ENCODE measurements at regions not wholly inside any gene's neighbourhood (a gene's known extent, or its start where the extent isn't known, plus 50 kb on each side); places are given as distances from the start of the nearest gene placed in this dataset.
A peak's percentile ranks its signal among the peaks of the same experiment; 100 is the strongest.
"Not testable (repeated sequence)": the region's sequence is repeated elsewhere in the genome, so short reads cannot be mapped to it uniquely, and the experiment has no call there.

GRCh38 chr9:23991874-23992273 lies 165.8 kb upstream of the ELAVL2 start:
- DNase-seq; H3K4me3 ChIP-seq; H3K27ac ChIP-seq; H3K9me3 ChIP-seq (replicated peaks); H3K27me3 ChIP-seq; H3K36me3 ChIP-seq; H3K4me1 ChIP-seq: not testable (repeated sequence)

- no peaks in the 10 kb centered on the region; the same call in 1 of the 2 replicates for H3K4me1 ChIP-seq
- no peak for DNase-seq
- H3K4me3 ChIP-seq, result no peak overlapping the region
- H3K27me3 ChIP-seq, result no peaks in the 10 kb centered on the region
- H3K9me3 ChIP-seq (replicated peaks), result no peaks in the 10 kb centered on the region
- no peaks in the 10 kb centered on the region for H3K36me3 ChIP-seq
- H3K27ac ChIP-seq, result no peak overlapping the region
Observed at GRCh38 chr9:23979491-23979890, 153.5 kb upstream of the ELAVL2 start.

- H3K27me3 ChIP-seq, result no peaks in the 10 kb centered on the region
- peak overlapping the region; percentile 68 for H3K27ac ChIP-seq
- DNase-seq, result peak; percentile 81 to 83
- peaks cover 6% of the 10 kb centered on the region for H3K4me1 ChIP-seq
- peaks cover 6% of the 10 kb centered on the region for H3K9me3 ChIP-seq (replicated peaks)
- H3K36me3 ChIP-seq, result no peaks in the 10 kb centered on the region
- H3K4me3 ChIP-seq, result peak overlapping the region; percentile 10; the same call in 1 of the 2 replicates
Observed at GRCh38 chr9:23962101-23962500, 136.1 kb upstream of the ELAVL2 start.

- Histone ChIP-seq H3K27ac (no peak overlapping the region), H3K4me3 (no peak overlapping the region), H3K9me3 (replicated peaks) (peaks cover 8% of the 10 kb centered on the region), H3K27me3 (no peaks in the 10 kb centered on the region), H3K36me3 (no peaks in the 10 kb centered on the region), H3K4me1 (no peaks in the 10 kb centered on the region)
- no peak for DNase-seq
Observed at GRCh38 chr9:23945897-23946296, 119.9 kb upstream of the ELAVL2 start.

GRCh38 chr9:23941051-23941450 lies 115.0 kb upstream of the ELAVL2 start:
- Histone ChIP-seq H3K4me1 (no peaks in the 10 kb centered on the region), H3K27me3 (no peaks in the 10 kb centered on the region), H3K4me3 (0 out of 2 replicates have a peak overlapping the region, but pooled peaks have one; percentile 22), H3K27ac (no peak overlapping the region), H3K36me3 (no peaks in the 10 kb centered on the region), H3K9me3 (replicated peaks) (peaks cover 8% of the 10 kb centered on the region)
- DNase-seq, result peak; percentile 49 to 52

- Histone ChIP-seq H3K4me1 (no peaks in the 10 kb centered on the region), H3K36me3 (no peaks in the 10 kb centered on the region), H3K27ac (no peak overlapping the region), H3K27me3 (no peaks in the 10 kb centered on the region), H3K4me3 (no peak overlapping the region), H3K9me3 (replicated peaks) (peaks cover 6% of the 10 kb centered on the region)
- DNase-seq, result no peak
Observed at GRCh38 chr9:23938908-23939307, 112.9 kb upstream of the ELAVL2 start.

- Histone ChIP-seq H3K36me3 (no peaks in the 10 kb centered on the region), H3K4me3 (no peak overlapping the region), H3K9me3 (replicated peaks) (no peaks in the 10 kb centered on the region), H3K27ac (no peak overlapping the region), H3K27me3 (no peaks in the 10 kb centered on the region), H3K4me1 (no peaks in the 10 kb centered on the region)
- no peak for DNase-seq
Observed at GRCh38 chr9:23934291-23934906, 108.4 kb upstream of the ELAVL2 start.

- no peak overlapping the region for H3K27ac ChIP-seq
- no peak for DNase-seq
- H3K27me3 ChIP-seq, result no peaks in the 10 kb centered on the region
- H3K4me3 ChIP-seq, result no peak overlapping the region
- no peaks in the 10 kb centered on the region for H3K36me3 ChIP-seq
- H3K4me1 ChIP-seq, result no peaks in the 10 kb centered on the region
- H3K9me3 ChIP-seq (replicated peaks), result no peaks in the 10 kb centered on the region
Observed at GRCh38 chr9:23933348-23933747, 107.3 kb upstream of the ELAVL2 start.

GRCh38 chr9:23926368-23926767 lies 100.3 kb upstream of the ELAVL2 start:
- DNase-seq, result no peak
- no peaks in the 10 kb centered on the region for H3K4me1 ChIP-seq
- H3K27ac ChIP-seq, result no peak overlapping the region
- no peaks in the 10 kb centered on the region for H3K36me3 ChIP-seq
- no peaks in the 10 kb centered on the region for H3K9me3 ChIP-seq (replicated peaks)
- no peak overlapping the region for H3K4me3 ChIP-seq
- no peaks in the 10 kb centered on the region for H3K27me3 ChIP-seq

GRCh38 chr9:23914431-23915003 lies 88.5 kb upstream of the ELAVL2 start:
- H3K4me1 ChIP-seq, result no peaks in the 10 kb centered on the region
- no peaks in the 10 kb centered on the region for H3K9me3 ChIP-seq (replicated peaks)
- H3K27me3 ChIP-seq, result no peaks in the 10 kb centered on the region
- H3K36me3 ChIP-seq, result no peaks in the 10 kb centered on the region
- no peak for DNase-seq
- H3K4me3 ChIP-seq, result no peak overlapping the region
- no peak overlapping the region for H3K27ac ChIP-seq

GRCh38 chr9:23907343-23907742 lies 81.3 kb upstream of the ELAVL2 start:
- no peaks in the 10 kb centered on the region for H3K9me3 ChIP-seq (replicated peaks)
- no peak overlapping the region for H3K27ac ChIP-seq
- H3K4me3 ChIP-seq, result no peak overlapping the region
- H3K4me1 ChIP-seq, result no peaks in the 10 kb centered on the region
- DNase-seq, result no peak
- no peaks in the 10 kb centered on the region for H3K27me3 ChIP-seq
- H3K36me3 ChIP-seq, result no peaks in the 10 kb centered on the region

- H3K4me1 ChIP-seq, result no peaks in the 10 kb centered on the region
- H3K9me3 ChIP-seq (replicated peaks), result no peaks in the 10 kb centered on the region
- H3K4me3 ChIP-seq, result no peak overlapping the region
- no peak overlapping the region for H3K27ac ChIP-seq
- no peaks in the 10 kb centered on the region for H3K27me3 ChIP-seq
- no peak for DNase-seq
- H3K36me3 ChIP-seq, result no peaks in the 10 kb centered on the region
Observed at GRCh38 chr9:23887781-23888180, 61.7 kb upstream of the ELAVL2 start.

Measured in SJCRH30 (cell line).